IPS DF 6.9 (cell line): ENCODE measurements at regions not wholly inside any gene's neighbourhood (a gene's known extent, or its start where the extent isn't known, plus 50 kb on each side); places are given as distances from the start of the nearest gene placed in this dataset.

Experiments used
- DNase-seq: peaks from one replicate; pipeline ENCODE4 v3.0.0-alpha.2; 2013; ENCODE audit warnings: low read depth, low spot score
- H3K27ac ChIP-seq: one replicate; pipeline ENCODE4 v1.5.1; 2013; ENCODE audit warnings: low read length, control low read depth
- H3K27me3 ChIP-seq: 2 replicates; pipeline ENCODE4 v1.6.1; 2013; ENCODE audit warnings: mild to moderate bottlenecking, low read length; ENCODE audit not compliant: control insufficient read depth, insufficient read depth
- H3K36me3 ChIP-seq: 2 replicates; pipeline ENCODE4 v1.6.1; 2013; ENCODE audit warnings: low read length; ENCODE audit not compliant: control insufficient read depth, insufficient read depth
- H3K4me1 ChIP-seq: 2 replicates; pipeline ENCODE4 v1.6.1; 2013; ENCODE audit warnings: low read length; ENCODE audit not compliant: control insufficient read depth, insufficient read depth
- H3K4me3 ChIP-seq: 2 replicates; pipeline ENCODE4 v1.5.1; 2013; ENCODE audit warnings: mild to moderate bottlenecking, low read length
- H3K9me3 ChIP-seq: 2 replicates; pipeline ENCODE4 v1.6.1; 2013; ENCODE audit warnings: low read length, inconsistent platforms; ENCODE audit not compliant: control insufficient read depth, insufficient read depth
- WGBS: extraction: QIAGEN DNeasy Blood & Tissue Kit; methylation state at CpG from one replicate; pipeline ENCODE4 v1.1.7; 2013; ENCODE audit warnings: mixed read lengths, missing lambda C conversion rate; ENCODE audit not compliant: insufficient read length, insufficient coverage; 5-methylcytosine and 5-hydroxymethylcytosine counted together

- no CpG with 5 or more reads among the region's 2 CpGs for WGBS
- Histone ChIP-seq H3K4me3 (no peak overlapping the region), H3K4me1 (no peaks in the 10 kb centered on the region), H3K27me3 (no peaks in the 10 kb centered on the region), H3K27ac (no peak overlapping the region), H3K9me3 (no peaks in the 10 kb centered on the region), H3K36me3 (no peaks in the 10 kb centered on the region)
- no peak for DNase-seq
Observed at GRCh38 chr13:88162076-88162702, 491.0 kb downstream of the SLITRK5 start.

DNA sequence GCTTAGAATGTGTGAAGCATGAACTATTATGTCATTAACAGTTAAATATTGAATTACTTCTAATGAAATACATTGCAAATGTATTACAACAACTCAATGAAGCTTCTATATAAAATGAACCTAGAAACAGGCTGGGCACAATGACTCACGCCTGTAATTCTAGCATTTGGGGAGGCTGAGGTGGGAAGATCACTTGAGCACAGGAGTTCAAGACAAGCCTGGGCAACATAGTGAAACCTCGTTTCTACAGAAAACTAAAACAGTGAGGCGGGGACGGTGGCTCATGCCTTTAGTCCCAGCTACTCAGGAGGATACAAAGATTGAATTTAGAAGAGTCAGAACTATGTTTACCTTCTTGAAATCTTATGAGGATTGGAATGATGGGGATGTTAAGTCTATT lies 505.1 kb downstream of the SLITRK5 start:
- no peaks in the 10 kb centered on the region for H3K27me3 ChIP-seq
- H3K4me1 ChIP-seq, result no peaks in the 10 kb centered on the region
- H3K36me3 ChIP-seq, result no peaks in the 10 kb centered on the region
- WGBS, result no CpG with 5 or more reads among the region's 4 CpGs
- DNase-seq, result no peak
- H3K9me3 ChIP-seq, result no peaks in the 10 kb centered on the region
- no peak overlapping the region for H3K27ac ChIP-seq
- H3K4me3 ChIP-seq, result no peak overlapping the region

DNA sequence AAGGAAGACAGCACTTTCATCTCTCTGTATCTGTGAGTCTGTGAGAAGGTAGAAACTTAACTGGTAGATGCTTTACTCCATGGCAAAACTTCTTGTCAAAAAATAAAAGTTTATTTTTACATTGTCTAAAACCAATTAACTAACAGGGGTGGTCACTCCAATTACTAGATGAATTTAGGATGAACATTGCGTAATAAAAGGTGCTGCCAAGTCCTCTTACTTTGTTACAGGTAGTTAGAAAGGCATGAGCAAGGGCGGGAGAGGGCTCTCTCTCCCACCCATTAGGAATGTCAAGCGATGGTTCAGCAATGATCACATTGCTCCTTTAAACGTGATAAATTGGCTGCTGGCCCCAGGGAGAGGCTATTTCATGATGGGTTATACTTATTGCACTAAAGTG lies 512.3 kb downstream of the SLITRK5 start:
- WGBS, result no CpG with 5 or more reads among the region's 4 CpGs
- H3K4me1 ChIP-seq, result no peaks in the 10 kb centered on the region
- no peaks in the 10 kb centered on the region for H3K9me3 ChIP-seq
- H3K27ac ChIP-seq, result no peak overlapping the region
- no peaks in the 10 kb centered on the region for H3K36me3 ChIP-seq
- no peak overlapping the region for H3K4me3 ChIP-seq
- H3K27me3 ChIP-seq, result no peaks in the 10 kb centered on the region
- no peak for DNase-seq

- no peak overlapping the region for H3K4me3 ChIP-seq
- no peaks in the 10 kb centered on the region for H3K27me3 ChIP-seq
- H3K4me1 ChIP-seq, result no peaks in the 10 kb centered on the region
- H3K9me3 ChIP-seq, result no peaks in the 10 kb centered on the region
- WGBS, result no CpG with 5 or more reads among the region's 3 CpGs
- H3K36me3 ChIP-seq, result no peaks in the 10 kb centered on the region
- H3K27ac ChIP-seq, result no peak overlapping the region
- DNase-seq, result no peak
Observed at GRCh38 chr13:88188986-88189385, 517.8 kb downstream of the SLITRK5 start.

DNA sequence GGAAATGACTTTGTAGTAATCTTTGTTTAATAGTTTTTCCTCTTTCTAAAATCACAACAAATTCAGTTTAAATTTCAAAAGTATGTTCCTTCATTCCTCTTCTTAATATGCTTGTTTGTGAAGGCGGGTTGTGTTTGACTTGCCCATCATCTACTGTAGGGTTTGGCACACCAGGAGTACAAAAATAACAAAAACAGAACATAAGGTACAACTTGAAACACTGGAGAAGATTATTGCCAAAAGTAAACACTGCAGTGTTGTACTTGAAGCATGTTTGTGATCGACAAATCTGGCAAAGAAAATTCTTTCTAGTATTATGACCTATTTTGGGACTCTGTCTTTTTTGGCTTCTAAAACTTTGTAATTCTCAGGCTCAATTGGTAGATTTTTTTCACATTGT lies 518.6 kb downstream of the SLITRK5 start:
- Histone ChIP-seq H3K9me3 (no peaks in the 10 kb centered on the region), H3K27ac (no peak overlapping the region), H3K27me3 (no peaks in the 10 kb centered on the region), H3K4me1 (no peaks in the 10 kb centered on the region), H3K36me3 (no peaks in the 10 kb centered on the region), H3K4me3 (no peak overlapping the region)
- no CpG with 5 or more reads among the region's 2 CpGs for WGBS
- DNase-seq, result no peak

- H3K9me3 ChIP-seq, result no peaks in the 10 kb centered on the region
- no peaks in the 10 kb centered on the region for H3K4me1 ChIP-seq
- no peak overlapping the region for H3K4me3 ChIP-seq
- no peak overlapping the region for H3K27ac ChIP-seq
- no peaks in the 10 kb centered on the region for H3K27me3 ChIP-seq
- no peaks in the 10 kb centered on the region for H3K36me3 ChIP-seq
- no CpG with 5 or more reads among the region's 3 CpGs for WGBS
- DNase-seq, result no peak
Observed at GRCh38 chr13:88196106-88196505, 524.9 kb downstream of the SLITRK5 start.

DNA sequence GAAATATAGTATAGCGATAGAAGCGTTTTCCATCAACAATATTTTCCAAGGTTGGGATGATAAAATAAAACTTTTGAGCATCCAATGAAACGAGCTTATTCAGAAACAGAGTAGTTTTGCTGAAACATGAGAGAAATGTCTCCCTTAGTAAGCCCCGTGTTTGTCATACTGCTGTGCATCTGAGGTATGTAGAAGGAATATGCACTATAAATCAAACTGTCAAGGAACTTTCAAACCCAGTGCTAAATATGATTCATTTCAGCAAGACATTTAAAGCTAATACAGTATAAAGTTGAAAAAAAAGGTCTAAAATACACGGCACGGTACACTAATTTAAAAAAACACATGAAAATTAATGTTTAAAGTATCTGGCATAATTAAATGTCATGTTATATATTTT lies 546.2 kb downstream of the SLITRK5 start:
- no peak overlapping the region for H3K4me3 ChIP-seq
- H3K4me1 ChIP-seq, result no peaks in the 10 kb centered on the region
- no peaks in the 10 kb centered on the region for H3K36me3 ChIP-seq
- H3K27me3 ChIP-seq, result no peaks in the 10 kb centered on the region
- 100% methylated on average over 2 of the region's 6 CpGs for WGBS
- DNase-seq, result no peak
- no peak overlapping the region for H3K27ac ChIP-seq
- no peaks in the 10 kb centered on the region for H3K9me3 ChIP-seq

- no peak overlapping the region for H3K4me3 ChIP-seq
- no CpG with 5 or more reads among the region's 2 CpGs for WGBS
- H3K9me3 ChIP-seq, result no peaks in the 10 kb centered on the region
- DNase-seq, result no peak
- H3K4me1 ChIP-seq, result no peaks in the 10 kb centered on the region
- no peaks in the 10 kb centered on the region for H3K27me3 ChIP-seq
- no peak overlapping the region for H3K27ac ChIP-seq
- no peaks in the 10 kb centered on the region for H3K36me3 ChIP-seq
Observed at GRCh38 chr13:88217883-88218282, 546.7 kb downstream of the SLITRK5 start.

- Histone ChIP-seq H3K27me3 (no peaks in the 10 kb centered on the region), H3K4me1 (no peaks in the 10 kb centered on the region), H3K36me3 (no peaks in the 10 kb centered on the region), H3K9me3 (no peaks in the 10 kb centered on the region), H3K4me3 (no peak overlapping the region), H3K27ac (no peak overlapping the region)
- no CpG with 5 or more reads among the region's 7 CpGs for WGBS
- no peak for DNase-seq
Observed at GRCh38 chr13:88223958-88224357, 552.8 kb downstream of the SLITRK5 start.

DNA sequence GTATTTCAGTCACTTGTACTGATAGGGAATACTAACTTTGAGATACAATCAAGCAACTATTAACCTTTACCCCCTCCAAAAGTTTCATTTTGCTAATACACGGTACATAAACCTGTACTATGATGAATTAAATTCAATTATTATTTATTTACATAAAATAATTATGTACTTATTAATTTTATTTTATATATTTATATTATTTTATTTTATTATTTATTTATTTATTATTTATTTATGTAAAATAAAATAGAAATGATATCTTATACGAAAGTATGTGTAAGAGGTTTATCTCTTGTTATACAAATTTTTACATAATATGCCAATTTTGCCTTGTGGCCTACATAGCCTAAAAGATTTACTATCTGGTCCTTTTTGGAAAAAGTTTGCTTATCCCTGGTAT lies 564.3 kb downstream of the SLITRK5 start:
- no peaks in the 10 kb centered on the region for H3K36me3 ChIP-seq
- no peaks in the 10 kb centered on the region for H3K9me3 ChIP-seq
- H3K4me3 ChIP-seq, result no peak overlapping the region
- no peaks in the 10 kb centered on the region for H3K4me1 ChIP-seq
- DNase-seq, result no peak
- H3K27me3 ChIP-seq, result no peaks in the 10 kb centered on the region
- H3K27ac ChIP-seq, result no peak overlapping the region
- no CpG with 5 or more reads among the region's 2 CpGs for WGBS

DNA sequence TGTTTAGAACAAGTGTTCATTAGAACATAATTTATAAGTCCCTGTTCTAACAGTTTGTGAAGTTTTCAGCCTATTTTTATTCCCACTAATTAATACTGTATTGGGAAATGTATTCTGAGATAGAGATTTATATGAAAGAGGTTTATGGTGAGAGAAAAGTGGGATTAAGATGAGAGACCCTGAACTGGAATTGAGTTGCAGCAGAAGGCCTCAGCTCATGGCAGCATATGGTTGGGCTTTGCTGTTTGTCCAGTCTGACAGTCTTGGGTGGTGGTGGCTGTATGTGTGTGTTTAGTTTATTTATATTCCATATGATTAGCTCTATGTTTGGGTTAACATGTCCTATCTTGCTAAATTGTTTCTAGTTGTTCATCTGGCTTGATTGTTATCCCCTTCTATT lies 575.1 kb downstream of the SLITRK5 start:
- Histone ChIP-seq H3K27me3 (no peaks in the 10 kb centered on the region), H3K4me3 (no peak overlapping the region), H3K36me3 (no peaks in the 10 kb centered on the region), H3K4me1 (no peaks in the 10 kb centered on the region), H3K27ac (no peak overlapping the region), H3K9me3 (no peaks in the 10 kb centered on the region)
- no peak for DNase-seq
